HepG2 (cell line): ENCODE measurements at regions not wholly inside any gene's neighbourhood (a gene's known extent, or its start where the extent isn't known, plus 50 kb on each side); places are given as distances from the start of the nearest gene placed in this dataset.

Experiments used
- ATF3 ChIP-seq: sonication (generic); formaldehyde crosslinking; IDR thresholded peaks from 2 replicates; pipeline ENCODE4 v1.4.0; 2020; ENCODE audit warnings: missing genetic modification reagents
- GMEB1 ChIP-seq: sonication (generic); formaldehyde crosslinking; IDR thresholded peaks from 2 replicates; pipeline ENCODE4 v1.5.1; 2020; ENCODE audit warnings: missing genetic modification reagents, mild to moderate bottlenecking, borderline replicate concordance
- HNF4G ChIP-seq, 2 experiments: sonication (generic) in 1 of 2; formaldehyde crosslinking in 1 of 2; IDR thresholded peaks; 2 replicates each; pipeline versions ENCODE4 v1.4.0 to v1.6.1; 2011 to 2020; ENCODE audit warnings: borderline replicate concordance in 2 of 2, low read depth in 2 of 2, mild to moderate bottlenecking in 2 of 2, low read length in 1 of 2, missing genetic modification reagents in 1 of 2, moderate library complexity in 1 of 2
- KLF15 ChIP-seq: sonication (generic); formaldehyde crosslinking; IDR thresholded peaks from 2 replicates; pipeline ENCODE4 v1.8.1; 2023; ENCODE audit warnings: borderline replicate concordance, mild to moderate bottlenecking, inconsistent platforms, missing genetic modification reagents, mixed read lengths
- PRMT3 ChIP-seq: sonication (generic); formaldehyde crosslinking; IDR thresholded peaks from 2 replicates; pipeline ENCODE4 v1.8.1; 2022; ENCODE audit warnings: low read depth, mild to moderate bottlenecking, moderate library complexity, missing genetic modification reagents, borderline replicate concordance
- PTBP1 ChIP-seq: fragments of 200-400 bp; formaldehyde crosslinking; IDR thresholded peaks from 2 replicates; pipeline ENCODE4 v1.6.1; 2018; ENCODE audit warnings: low read length, low read depth; ENCODE audit not compliant: poor library complexity, severe bottlenecking
- RXRB ChIP-seq: IDR thresholded peaks from 2 replicates; pipeline ENCODE4 v1.6.1; 2016; ENCODE audit warnings: borderline replicate concordance, missing genetic modification reagents, missing compliant biosample characterization
- SOX5 ChIP-seq: IDR thresholded peaks from 2 replicates; pipeline ENCODE4 v1.6.1; 2016; ENCODE audit warnings: borderline replicate concordance
- SYNCRIP ChIP-seq: fragments of 200-400 bp; formaldehyde crosslinking; IDR thresholded peaks from 2 replicates; pipeline ENCODE4 v1.6.1; 2018; ENCODE audit warnings: mild to moderate bottlenecking, low read depth, low read length; ENCODE audit not compliant: insufficient read depth
- TAF1 ChIP-seq: sonication (generic); formaldehyde crosslinking; IDR thresholded peaks from 2 replicates; pipeline ENCODE4 v1.4.0; 2020; ENCODE audit warnings: missing genetic modification reagents
- UBTF ChIP-seq: sonication (generic); formaldehyde crosslinking; IDR thresholded peaks from 2 replicates; pipeline ENCODE4 v1.4.0; 2020; ENCODE audit warnings: mild to moderate bottlenecking, missing genetic modification reagents
- ZKSCAN5 ChIP-seq: sonication (generic); formaldehyde crosslinking; IDR thresholded peaks from 2 replicates; pipeline ENCODE4 v1.5.1; 2020; ENCODE audit warnings: mild to moderate bottlenecking, missing genetic modification reagents
- ZMYM2 ChIP-seq: sonication (generic); formaldehyde crosslinking; IDR thresholded peaks from 2 replicates; pipeline ENCODE4 v1.8.0; 2022; ENCODE audit warnings: mild to moderate bottlenecking, missing genetic modification reagents
- ZNF142 ChIP-seq: sonication (generic); formaldehyde crosslinking; IDR thresholded peaks from 2 replicates; pipeline ENCODE4 v1.4.0; 2020; ENCODE audit warnings: missing genetic modification reagents
- ZNF264 ChIP-seq: sonication (generic); formaldehyde crosslinking; IDR thresholded peaks from 2 replicates; pipeline ENCODE4 v1.4.0; 2020; ENCODE audit warnings: missing genetic modification reagents
- ZNF33B ChIP-seq: sonication (generic); formaldehyde crosslinking; IDR thresholded peaks from 2 replicates; pipeline ENCODE4 v1.5.1; 2020; ENCODE audit warnings: mild to moderate bottlenecking, missing genetic modification reagents
- ZNF569 ChIP-seq: sonication (generic); formaldehyde crosslinking; IDR thresholded peaks from 2 replicates; pipeline ENCODE4 v1.5.0; 2020; ENCODE audit warnings: mild to moderate bottlenecking, missing genetic modification reagents, moderate library complexity, borderline replicate concordance
- ZNF788 ChIP-seq: sonication (generic); formaldehyde crosslinking; IDR thresholded peaks from 2 replicates; pipeline ENCODE4 v1.5.0; 2020; ENCODE audit warnings: mild to moderate bottlenecking, missing genetic modification reagents, borderline replicate concordance
- ZSCAN12 ChIP-seq: sonication (generic); formaldehyde crosslinking; IDR thresholded peaks from 2 replicates; pipeline ENCODE4 v1.9.0; 2021; ENCODE audit warnings: mild to moderate bottlenecking, missing genetic modification reagents

GRCh38 chr6:85291326-85291725, 158.6 kb upstream of the NT5E start (continued):
- no peak for TF ChIP-seq ATF3 (CRISPR knock-in tag)
- TF ChIP-seq ZNF33B (CRISPR knock-in tag) = no peak
- peak; percentile 58; the same call in 1 of the 2 replicates for TF ChIP-seq RXRB (CRISPR knock-in tag)
- TF ChIP-seq SYNCRIP = no peak
- no peak for TF ChIP-seq GMEB1 (CRISPR knock-in tag)
- TF ChIP-seq TAF1 (CRISPR knock-in tag) = no peak
- TF ChIP-seq ZMYM2 (CRISPR knock-in tag) = no peak
- peak; percentile 15; the same call in 1 of the 2 replicates for TF ChIP-seq HNF4G (IDR thresholded peaks at IDR 0.05; ENCODE audit: borderline replicate concordance, low read depth, low read length)
- no peak for TF ChIP-seq HNF4G (CRISPR knock-in tag; IDR thresholded peaks at IDR 0.05; ENCODE audit: borderline replicate concordance, low read depth)
- peak; percentile 40; the same call in 1 of the 2 replicates for TF ChIP-seq SOX5 (CRISPR knock-in tag)
- TF ChIP-seq PTBP1 = no peak
- no peak for TF ChIP-seq KLF15
- no peak for TF ChIP-seq ZNF569 (CRISPR knock-in tag)
- TF ChIP-seq ZSCAN12 = no peak
- TF ChIP-seq ZKSCAN5 (CRISPR knock-in tag) = no peak
- TF ChIP-seq ZNF788 (CRISPR knock-in tag) = no peak
- TF ChIP-seq ZNF264 (CRISPR knock-in tag) = no peak
- no peak for TF ChIP-seq PRMT3
- no peak for TF ChIP-seq UBTF (CRISPR knock-in tag)
- no peak for TF ChIP-seq ZNF142
